ENCODE measurements at regions not wholly inside any gene's neighbourhood (a gene's known extent, or its start where the extent isn't known, plus 50 kb on each side); places are given as distances from the start of the nearest gene placed in this dataset.

- no peak for DNase-seq (ENCODE audit: low read depth in 2 of 2)
These were observed 454.7 kb downstream of the CBLN2 start for GRCh38 chr18:72089432-72089831.

- no peak for DNase-seq (ENCODE audit: low read depth in 2 of 2)
These were observed 457.7 kb downstream of the CBLN2 start for GRCh38 chr18:72086421-72086820.

GRCh38 chr18:72075040-72075439, 469.1 kb downstream of the CBLN2 start:
- DNase-seq (ENCODE audit: low read depth in 2 of 2) = no peak

- no peak for DNase-seq (ENCODE audit: low read depth in 2 of 2)
These were observed 481.1 kb downstream of the CBLN2 start for GRCh38 chr18:72063001-72063400.

- no peak for DNase-seq (ENCODE audit: low read depth in 2 of 2)
These were observed 485.3 kb downstream of the CBLN2 start for GRCh38 chr18:72058851-72059250.

- no peak for DNase-seq (ENCODE audit: low read depth in 2 of 2)
These were observed 488.0 kb downstream of the CBLN2 start for GRCh38 chr18:72056171-72056570.

- DNase-seq (ENCODE audit: low read depth in 2 of 2) = no peak
These were observed 502.7 kb downstream of the CBLN2 start for GRCh38 chr18:72041313-72042032.

- DNase-seq (ENCODE audit: low read depth in 2 of 2) = no peak
These were observed 530.7 kb downstream of the CBLN2 start for GRCh38 chr18:72013427-72013850.

GRCh38 chr18:71998547-71999097, 545.5 kb downstream of the CBLN2 start:
- no peak for DNase-seq (ENCODE audit: low read depth in 2 of 2)

- no peak for DNase-seq (ENCODE audit: low read depth in 2 of 2)
These were observed 548.2 kb downstream of the CBLN2 start for GRCh38 chr18:71995904-71996465.

- no peak for DNase-seq (ENCODE audit: low read depth in 2 of 2)
These were observed 549.9 kb downstream of the CBLN2 start for GRCh38 chr18:71994273-71994672.

GRCh38 chr18:71989616-71990015, 554.5 kb downstream of the CBLN2 start:
- no peak for DNase-seq (ENCODE audit: low read depth in 2 of 2)

- DNase-seq (ENCODE audit: low read depth in 2 of 2) = no peak
These were observed 557.6 kb downstream of the CBLN2 start for GRCh38 chr18:71986351-71987050.

- DNase-seq (ENCODE audit: low read depth in 2 of 2) = no peak
These were observed 567.4 kb downstream of the CBLN2 start for GRCh38 chr18:71976744-71977143.

GRCh38 chr18:71966791-71967190, 577.4 kb downstream of the CBLN2 start:
- no peak for DNase-seq (ENCODE audit: low read depth in 2 of 2)

GRCh38 chr18:71958605-71959004, 585.5 kb downstream of the CBLN2 start:
- no peak for DNase-seq (ENCODE audit: low read depth in 2 of 2)

- no peak for DNase-seq (ENCODE audit: low read depth in 2 of 2)
These were observed 593.1 kb downstream of the CBLN2 start for GRCh38 chr18:71951001-71951400.

- DNase-seq (ENCODE audit: low read depth in 2 of 2) = no peak
These were observed 601.7 kb downstream of the CBLN2 start for GRCh38 chr18:71942433-71942832.

GRCh38 chr18:71939483-71939882, 604.7 kb downstream of the CBLN2 start:
- no peak for DNase-seq (ENCODE audit: low read depth in 2 of 2)

- no peak for DNase-seq (ENCODE audit: low read depth in 2 of 2)
These were observed 607.4 kb downstream of the CBLN2 start for GRCh38 chr18:71936744-71937143.

- no peak for DNase-seq (ENCODE audit: low read depth in 2 of 2)
These were observed 624.9 kb downstream of the CBLN2 start for GRCh38 chr18:71919211-71919610.

- no peak for DNase-seq (ENCODE audit: low read depth in 2 of 2)
These were observed 630.5 kb downstream of the CBLN2 start for GRCh38 chr18:71913641-71914040.

GRCh38 chr18:71902482-71902881, 641.7 kb downstream of the CBLN2 start:
- no peak for DNase-seq (ENCODE audit: low read depth in 2 of 2)

All from stimulated activated CD8-positive, alpha-beta memory T cell treated with anti-CD3 and anti-CD28 coated beads, Interleukin-15, amount 100 ng/mL, for 4 hours (primary cell).